ENCODE measurements at regions not wholly inside any gene's neighbourhood (a gene's known extent, or its start where the extent isn't known, plus 50 kb on each side); places are given as distances from the start of the nearest gene placed in this dataset.

GRCh38 chr9:90044263-90044662 is 439.5 kb downstream of the GADD45G start:
- no peak for TF ChIP-seq CTCF (IDR thresholded peaks at IDR 0.05 in 2 of 3, conservative IDR thresholded peaks at IDR 0.05 in 1 of 3; ENCODE audit: borderline replicate concordance in 1 of 3, insufficient read depth in 1 of 3, low read depth in 2 of 3, low read length in 2 of 3)
- no peak for TF ChIP-seq POLR2A (IDR thresholded peaks at IDR 0.05; ENCODE audit: borderline replicate concordance, extremely low read depth, insufficient read depth, insufficient read length)
